B cell (primary cell): ENCODE measurements at regions not wholly inside any gene's neighbourhood (a gene's known extent, or its start where the extent isn't known, plus 50 kb on each side); places are given as distances from the start of the nearest gene placed in this dataset.

Source experiments
- ATAC-seq: fragments of 200-7000 bp; cut with Tn5 transposase; one replicate; pipeline ENCODE4 v1.10.0; 2021; ENCODE audit warnings: low read depth, mild to moderate bottlenecking, moderate number of reproducible peaks, moderate library complexity
- CTCF ChIA-PET: fragments of 350-600 bp; sonication (Branson Sonifier 250); formaldehyde crosslinking; loops from one replicate; lab custom pipeline; 2021; ENCODE audit warnings: antibody characterized with exemption, inconsistent platforms; lab: Charles Lee
- POLR2A ChIA-PET: fragments of 350-600 bp; sonication (Branson Sonifier 250); formaldehyde crosslinking; loops from one replicate; lab custom pipeline; 2021; ENCODE audit warnings: antibody characterized with exemption; lab: Charles Lee
- DNase-seq: peaks from one replicate; pipeline ENCODE4 v3.0.0; 2013
- H2AFZ ChIP-seq: 2 replicates; pipeline ENCODE4 v1.6.1; 2012; ENCODE audit warnings: mild to moderate bottlenecking, low read depth, low read length; ENCODE audit not compliant: insufficient read depth, poor library complexity, severe bottlenecking
- H3K27ac ChIP-seq, 2 donors: 1 replicate in 1 of 2; 2 replicates in 1 of 2; pipeline ENCODE4 v1.5.1; 2012 to 2013; ENCODE audit warnings: low read length in 2 of 2, mild to moderate bottlenecking in 2 of 2, moderate library complexity in 1 of 2
- H3K27me3 ChIP-seq, 4 experiments: fragments of 200-600 bp in 1 of 4; sonication (generic) in 1 of 4; replicated peaks in 1 of 4; 1 replicate in 2 of 4; 2 replicates in 2 of 4; pipeline versions ENCODE4 v1.6.1 to v1.7.0; 2013 to 2016; ENCODE audit warnings: low read length in 3 of 4, mild to moderate bottlenecking in 2 of 4, mixed read lengths in 1 of 4, moderate library complexity in 1 of 4; ENCODE audit not compliant: insufficient read depth in 4 of 4, control insufficient read depth in 3 of 4; ENCODE audit errors: control extremely low read depth in 1 of 4
- H3K36me3 ChIP-seq, 2 experiments: replicated peaks in 1 of 2; 1 replicate in 1 of 2; 2 replicates in 1 of 2; pipeline versions ENCODE4 v1.6.1 to v1.7.1; 2013; ENCODE audit warnings: low read length in 1 of 2; ENCODE audit not compliant: insufficient read depth in 2 of 2, control insufficient read depth in 1 of 2; ENCODE audit errors: control extremely low read depth in 1 of 2, extremely low read depth in 1 of 2
- H3K4me1 ChIP-seq, 2 donors: fragments of 200-600 bp in 1 of 2; sonication (generic) in 1 of 2; 1 replicate in 1 of 2; 2 replicates in 1 of 2; pipeline versions ENCODE4 v1.5.1 to v1.6.1; 2013 to 2017; ENCODE audit warnings: low read length in 2 of 2; ENCODE audit not compliant: control insufficient read depth in 2 of 2, insufficient read depth in 2 of 2
- H3K4me2 ChIP-seq: replicated peaks from 2 replicates; pipeline ENCODE3; 2012; ENCODE audit warnings: mild to moderate bottlenecking, low read depth, low read length; ENCODE audit not compliant: poor library complexity, severe bottlenecking
- H3K4me3 ChIP-seq, 5 experiments: fragments of 200-600 bp in 1 of 5; sonication (generic) in 1 of 5; 1 replicate in 3 of 5; 2 replicates in 2 of 5; pipeline versions ENCODE4 v1.5.1 to v1.7.0; 2011 to 2016; ENCODE audit warnings: low read length in 4 of 5, mild to moderate bottlenecking in 4 of 5, low read depth in 2 of 5, control low read depth in 1 of 5, moderate library complexity in 1 of 5; ENCODE audit not compliant: insufficient read depth in 1 of 5; ENCODE audit errors: control extremely low read depth in 1 of 5, extremely low read depth in 1 of 5
- H3K79me2 ChIP-seq: fragments of 200-600 bp; sonication (generic); one replicate; pipeline ENCODE4 v1.6.0; 2016; ENCODE audit warnings: low read length; ENCODE audit not compliant: control insufficient read depth, insufficient read depth
- H3K9ac ChIP-seq: fragments of 200-600 bp; sonication (generic); 2 replicates; pipeline ENCODE4 v1.6.1; 2017; ENCODE audit warnings: mild to moderate bottlenecking, low read length, moderate library complexity
- H3K9me3 ChIP-seq, 3 donors: one replicate each; pipeline versions ENCODE4 v1.6.1 to v1.7.1; 2013; ENCODE audit warnings: low read length in 2 of 3; ENCODE audit not compliant: control insufficient read depth in 2 of 3, insufficient read depth in 1 of 3; ENCODE audit errors: control extremely low read depth in 1 of 3
- H4K20me1 ChIP-seq: 2 replicates; pipeline ENCODE4 v1.6.0; 2012; ENCODE audit warnings: mild to moderate bottlenecking, low read length; ENCODE audit not compliant: insufficient read depth, control insufficient read depth, poor library complexity, severe bottlenecking
- H3K27ac Mint-ChIP-seq: one replicate; pipeline ENCODE4 v1.8.0; 2021; ENCODE audit warnings: mixed read lengths
- H3K27me3 Mint-ChIP-seq: one replicate; pipeline ENCODE4 v1.8.0; 2021; ENCODE audit warnings: mixed read lengths
- H3K4me1 Mint-ChIP-seq: one replicate; pipeline ENCODE4 v1.8.0; 2021; ENCODE audit warnings: mixed read lengths
- H3K4me3 Mint-ChIP-seq: one replicate; pipeline ENCODE4 v1.8.0; 2021; ENCODE audit warnings: mixed read lengths
- H3K9me3 Mint-ChIP-seq: one replicate; pipeline ENCODE4 v1.8.0; 2022; ENCODE audit warnings: mixed read lengths; ENCODE audit not compliant: insufficient read depth
- CTCF ChIP-seq: fragments of 200-600 bp; IDR thresholded peaks from one replicate; pipeline ENCODE4 v1.8.0; 2022; ENCODE audit warnings: antibody characterized with exemption, mild to moderate bottlenecking
- EZH2 ChIP-seq: IDR thresholded peaks from 2 replicates; pipeline ENCODE4 v1.6.1; 2012; ENCODE audit warnings: borderline replicate concordance, low read depth, mild to moderate bottlenecking, moderate library complexity, low read length; ENCODE audit not compliant: insufficient read depth, poor library complexity, severe bottlenecking
- WGBS: methylation state at CpG from one replicate; pipeline ENCODE4 v1.1.5; 2013; ENCODE audit warnings: missing lambda C conversion rate; ENCODE audit not compliant: insufficient coverage; 5-methylcytosine and 5-hydroxymethylcytosine counted together
- intact Hi-C: fragments of 100-400 bp; cut with micrococcal nuclease; formaldehyde crosslinking; loops from one replicate; pipeline ENCODE4 v1.10.0; 2022

- no peaks in the 10 kb centered on the region for H3K4me1 Mint-ChIP-seq
- no peaks in the 10 kb centered on the region for H3K79me2 ChIP-seq
- WGBS: 80% methylated on average over 4 of the region's 5 CpGs
- H3K4me2 ChIP-seq: no peak overlapping the region
- H3K9ac ChIP-seq: no peak overlapping the region
- ChIA-PET CTCF (no interaction called here), POLR2A (no interaction called here)
- no peak overlapping the region for H2AFZ ChIP-seq
- H3K4me1 ChIP-seq: no peaks in the 10 kb centered on the region
- no peak overlapping the region for H3K4me3 ChIP-seq
- intact Hi-C loops: no loop called here
- H3K27ac ChIP-seq: no peak overlapping the region
- TF ChIP-seq EZH2 (no peak), CTCF (no peak)
- H3K36me3 ChIP-seq: no peaks in the 10 kb centered on the region
- no peak overlapping the region for H3K4me3 Mint-ChIP-seq
- no peaks in the 10 kb centered on the region for H3K9me3 ChIP-seq
- no peaks in the 10 kb centered on the region for H4K20me1 ChIP-seq
- ATAC-seq: no peak
- DNase-seq: no peak
- no peaks in the 10 kb centered on the region for H3K27me3 ChIP-seq
- peaks cover 6% of the 10 kb centered on the region for H3K9me3 Mint-ChIP-seq
- H3K27ac Mint-ChIP-seq: no peak overlapping the region
- no peaks in the 10 kb centered on the region for H3K27me3 Mint-ChIP-seq
Observed at GRCh38 chr11:23846902-23847422, 649.9 kb upstream of the LUZP2 start.

- H3K4me3 ChIP-seq: no peak overlapping the region
- no peak for TF ChIP-seq CTCF
- TF ChIP-seq EZH2: no peak
- H4K20me1 ChIP-seq: no peaks in the 10 kb centered on the region
- no peaks in the 10 kb centered on the region for H3K27me3 ChIP-seq
- Mint-ChIP-seq H3K4me1 (no peaks in the 10 kb centered on the region), H3K9me3 (peaks cover 4% of the 10 kb centered on the region), H3K27ac (no peak overlapping the region), H3K27me3 (no peaks in the 10 kb centered on the region), H3K4me3 (no peak overlapping the region)
- ChIA-PET CTCF (no interaction called here), POLR2A (no interaction called here)
- DNase-seq: no peak
- H3K36me3 ChIP-seq: no peaks in the 10 kb centered on the region
- intact Hi-C loops: no loop called here
- no peak overlapping the region for H3K4me2 ChIP-seq
- no peaks in the 10 kb centered on the region for H3K9me3 ChIP-seq
- no peak overlapping the region for H3K27ac ChIP-seq
- H3K4me1 ChIP-seq: no peaks in the 10 kb centered on the region
- no peaks in the 10 kb centered on the region for H3K79me2 ChIP-seq
- WGBS: no CpG with 5 or more reads among the region's 1 CpG
- H2AFZ ChIP-seq: no peak overlapping the region
- no peak overlapping the region for H3K9ac ChIP-seq
- ATAC-seq: no peak
Observed at GRCh38 chr11:23851216-23851615, 645.6 kb upstream of the LUZP2 start.
